OCI-LY7 (cell line): ENCODE measurements at regions not wholly inside any gene's neighbourhood (a gene's known extent, or its start where the extent isn't known, plus 50 kb on each side); places are given as distances from the start of the nearest gene placed in this dataset.

Experiments
- BruUV-seq: library from RNA; stranded (reverse); fragments of 400-500 nt; replicated peaks from 2 replicates; lab custom pipeline; 2021; lab: Mats Ljungman, UMichigan
- CTCF ChIA-PET: fragments of 300-600 bp; sonication (Branson Sonifier 250); formaldehyde crosslinking; loops from one replicate; lab custom pipeline; 2022; ENCODE audit warnings: antibody characterized with exemption; ENCODE audit not compliant: unreplicated experiment; lab: Charles Lee
- POLR2A ChIA-PET: fragments of 300-600 bp; sonication (Branson Sonifier 250); formaldehyde crosslinking; loops from one replicate; lab custom pipeline; 2022; ENCODE audit warnings: antibody characterized with exemption; lab: Charles Lee
- DNase-seq: peaks from one replicate; pipeline ENCODE4 v3.0.0-alpha.2; 2015; ENCODE audit warnings: low spot score
- H2AFZ ChIP-seq: fragments of 200-600 bp; sonication (generic), shearing (Covaris generic); 2 replicates; pipeline ENCODE4 v1.6.1; 2014; ENCODE audit warnings: mild to moderate bottlenecking, antibody characterized with exemption, low read length, moderate library complexity
- H3K27ac ChIP-seq: fragments of 200-600 bp; sonication (generic); 2 replicates; pipeline ENCODE4 v1.5.1; 2014; ENCODE audit warnings: mixed run types, low read depth, mild to moderate bottlenecking, moderate library complexity, low read length, inconsistent platforms; ENCODE audit not compliant: poor library complexity, severe bottlenecking
- H3K36me3 ChIP-seq: fragments of 200-600 bp; sonication (generic); 2 replicates; pipeline ENCODE4 v1.6.1; 2014; ENCODE audit warnings: mild to moderate bottlenecking, antibody characterized with exemption, low read length, moderate library complexity, mixed read lengths; ENCODE audit not compliant: insufficient read depth
- H3K4me1 ChIP-seq: fragments of 200-600 bp; sonication (generic); 2 replicates; pipeline ENCODE4 v1.5.1; 2014; ENCODE audit warnings: mild to moderate bottlenecking, low read length; ENCODE audit not compliant: insufficient read depth, poor library complexity, severe bottlenecking
- H3K4me2 ChIP-seq: fragments of 200-600 bp; sonication (generic); 2 replicates; pipeline ENCODE4 v1.6.1; 2014; ENCODE audit warnings: mild to moderate bottlenecking, low read length
- H3K4me3 ChIP-seq: fragments of 200-600 bp; sonication (generic); 2 replicates; pipeline ENCODE4 v1.5.1; 2014; ENCODE audit warnings: mild to moderate bottlenecking, low read depth, low read length; ENCODE audit not compliant: poor library complexity, severe bottlenecking
- H3K79me2 ChIP-seq: fragments of 200-600 bp; sonication (generic); 2 replicates; pipeline ENCODE4 v1.6.1; 2016; ENCODE audit warnings: low read depth, mild to moderate bottlenecking, low read length, moderate library complexity, mixed read lengths; ENCODE audit not compliant: insufficient read depth
- H3K9me2 ChIP-seq: fragments of 200-600 bp; sonication (generic); 2 replicates; pipeline ENCODE4 v1.6.1; 2016; ENCODE audit warnings: mild to moderate bottlenecking, low read length, mixed read lengths; ENCODE audit not compliant: insufficient read depth
- H3K9me3 ChIP-seq: fragments of 200-600 bp; sonication (generic); 2 replicates; pipeline ENCODE4 v1.6.1; 2014; ENCODE audit warnings: mild to moderate bottlenecking, mixed run types, low read length, mixed read lengths
- H4K20me1 ChIP-seq: fragments of 200-600 bp; sonication (generic); 2 replicates; pipeline ENCODE4 v1.6.1; 2014; ENCODE audit warnings: mild to moderate bottlenecking, antibody characterized with exemption, low read length, moderate library complexity, mixed read lengths; ENCODE audit not compliant: insufficient read depth
- CTCF ChIP-seq: fragments of 200-600 bp; sonication (generic); conservative IDR thresholded peaks from 2 replicates; pipeline ENCODE4 v1.5.1; 2014; ENCODE audit warnings: mild to moderate bottlenecking, antibody characterized with exemption, low read length, moderate library complexity, mixed read lengths
- EZH2phosphoT487 ChIP-seq: fragments of 200-600 bp; sonication (generic); IDR thresholded peaks from 2 replicates; pipeline ENCODE4 v1.6.1; 2018; ENCODE audit warnings: low read depth, borderline replicate concordance, mild to moderate bottlenecking, mixed run types, antibody characterized with exemption, low read length, moderate library complexity, mixed read lengths
- intact Hi-C: fragments of 100-400 bp; cut with micrococcal nuclease; formaldehyde crosslinking; loops from one replicate; pipeline ENCODE4 v1.10.0; 2022; ENCODE audit not compliant: unreplicated experiment

GRCh38 chr4:141302924-141303323, 82.2 kb downstream of the ZNF330 start:
- Histone ChIP-seq H2AFZ (no peak overlapping the region), H4K20me1 (no peaks in the 10 kb centered on the region), H3K9me2 (no peaks in the 10 kb centered on the region), H3K4me2 (no peak overlapping the region), H3K27ac (no peak overlapping the region), H3K79me2 (no peaks in the 10 kb centered on the region), H3K36me3 (no peaks in the 10 kb centered on the region), H3K4me3 (no peak overlapping the region), H3K4me1 (no peaks in the 10 kb centered on the region), H3K9me3 (no peaks in the 10 kb centered on the region)
- DNase-seq, result no peak
- no TSS peak for BruUV-seq
- CTCF ChIA-PET, result no interaction called here
- POLR2A ChIA-PET, result no interaction called here
- intact Hi-C loops, result no loop called here
- TF ChIP-seq EZH2phosphoT487 (no peak), CTCF (no peak)

DNA sequence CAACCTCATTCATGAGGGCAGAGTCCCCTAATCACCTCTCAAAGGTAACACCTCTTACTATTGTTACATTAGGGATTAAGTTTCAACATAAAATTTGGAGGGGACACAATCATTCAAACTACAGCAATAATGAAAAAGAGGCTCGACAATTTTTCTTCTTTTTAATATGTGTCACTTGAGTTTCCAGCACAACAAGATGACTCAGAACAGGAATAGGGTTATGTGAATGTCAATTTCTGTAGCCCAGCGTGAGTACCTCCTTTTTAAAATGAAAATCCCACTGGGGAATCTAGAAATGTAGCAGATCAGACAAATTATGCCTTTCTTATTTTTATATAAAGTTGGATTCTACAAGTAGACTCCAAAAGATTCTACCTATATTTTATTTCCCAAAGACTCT, 83.7 kb downstream of the ZNF330 start:
- POLR2A ChIA-PET, result no interaction called here
- intact Hi-C loops, result no loop called here

More for the DNA sequence above, 83.7 kb downstream of the ZNF330 start:
- Histone ChIP-seq H4K20me1 (no peaks in the 10 kb centered on the region), H3K79me2 (no peaks in the 10 kb centered on the region), H3K4me1 (no peaks in the 10 kb centered on the region), H2AFZ (no peak overlapping the region), H3K36me3 (no peaks in the 10 kb centered on the region), H3K9me3 (no peaks in the 10 kb centered on the region), H3K4me3 (no peak overlapping the region), H3K27ac (no peak overlapping the region), H3K9me2 (no peaks in the 10 kb centered on the region), H3K4me2 (no peak overlapping the region)
- TF ChIP-seq CTCF (no peak), EZH2phosphoT487 (no peak)
- CTCF ChIA-PET, result no interaction called here
- BruUV-seq, result no TSS peak
- DNase-seq, result no peak
